ENCODE measurements at regions not wholly inside any gene's neighbourhood (a gene's known extent, or its start where the extent isn't known, plus 50 kb on each side); places are given as distances from the start of the nearest gene placed in this dataset.

DNA sequence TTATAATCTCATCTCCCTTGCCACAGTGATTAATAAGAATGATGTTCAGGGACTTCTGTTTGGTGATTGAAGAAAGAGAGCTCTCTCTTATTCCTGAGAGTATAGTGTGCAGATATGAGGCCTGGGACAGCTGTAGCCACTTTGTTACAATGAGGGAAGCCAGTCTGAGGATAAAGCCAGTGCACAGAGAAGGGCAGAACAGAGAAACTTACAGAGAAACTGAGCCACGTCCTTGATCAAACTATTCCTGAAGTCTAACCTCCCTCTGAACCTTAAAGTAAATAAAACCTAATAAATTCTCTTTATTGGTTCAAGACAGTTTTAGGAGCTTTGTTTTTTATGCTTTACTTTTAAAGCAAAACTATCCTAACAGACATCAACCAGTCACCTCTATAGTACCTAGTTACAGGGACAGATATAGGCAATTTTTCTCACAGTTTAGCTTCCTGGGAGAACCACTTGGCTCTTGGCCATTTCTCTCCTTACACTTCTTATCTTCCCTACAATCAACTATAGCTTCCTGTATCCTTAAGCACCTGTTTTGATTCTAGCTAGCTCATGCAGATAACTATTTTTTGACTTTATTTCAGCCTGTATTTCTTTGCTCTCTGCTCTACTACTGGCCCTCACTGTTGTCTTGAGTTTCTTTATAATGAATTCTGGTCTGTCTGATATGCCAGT is 284.4 kb downstream of the SHQ1 start:
- no peak for DNase-seq

DNA sequence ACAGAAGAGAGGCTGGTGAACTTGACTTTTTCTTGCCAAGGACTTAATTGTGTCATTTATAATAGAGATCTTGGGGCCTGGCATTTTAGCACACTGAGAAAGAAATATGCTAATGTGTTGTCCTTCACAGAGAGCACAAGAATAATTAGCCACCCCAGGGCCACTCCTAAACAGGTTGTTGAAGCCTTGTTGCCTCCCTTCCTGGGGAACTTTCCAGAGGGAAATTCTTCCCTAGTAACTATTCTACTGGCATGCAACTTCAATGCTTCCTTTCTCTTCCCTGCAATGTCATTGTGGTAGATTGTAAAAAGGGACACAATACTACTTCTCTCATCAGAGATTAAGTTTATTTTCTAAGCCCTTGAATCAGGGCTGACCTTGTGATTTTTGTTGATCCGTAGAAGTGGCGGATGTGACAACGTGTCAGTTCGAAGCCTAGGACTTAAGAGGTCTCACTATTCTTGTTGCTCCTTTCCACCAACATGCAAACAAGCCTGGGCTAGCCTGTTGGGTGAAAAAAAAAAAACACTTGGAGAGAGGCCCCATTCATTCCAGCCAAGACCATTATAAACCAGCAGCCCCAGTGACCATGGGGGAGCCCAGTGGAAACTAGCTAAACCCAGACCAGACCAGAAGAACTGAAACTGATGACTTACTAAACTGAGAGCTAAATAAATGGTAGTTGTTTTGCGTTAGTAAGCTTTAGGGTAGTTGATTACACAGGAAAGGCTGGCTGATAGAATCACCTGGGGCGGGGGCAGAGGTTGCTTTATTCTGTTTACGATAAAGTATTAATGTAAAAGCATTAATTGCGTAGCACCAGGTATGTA is 287.2 kb downstream of the SHQ1 start:
- DNase-seq = no peak

DNA sequence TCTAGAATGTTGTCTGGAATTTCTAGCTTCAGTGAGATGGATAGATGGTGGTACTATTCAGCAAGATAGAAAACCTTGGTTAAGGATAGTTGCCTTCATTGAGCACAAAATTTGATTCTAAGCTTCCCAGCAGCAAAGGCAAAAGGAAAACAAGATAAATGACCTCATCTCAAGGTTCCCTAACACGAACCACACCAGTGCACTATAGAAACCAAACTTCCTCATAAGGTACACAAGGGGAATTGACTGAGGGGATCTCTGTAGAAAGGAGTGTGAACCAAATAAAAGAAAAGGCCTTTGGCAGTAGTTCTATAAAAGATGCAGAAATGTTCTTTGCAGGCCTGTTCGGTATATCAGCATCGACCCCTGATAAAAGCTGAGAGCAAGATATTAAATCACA is 288.9 kb downstream of the SHQ1 start:
- DNase-seq = no peak

DNA sequence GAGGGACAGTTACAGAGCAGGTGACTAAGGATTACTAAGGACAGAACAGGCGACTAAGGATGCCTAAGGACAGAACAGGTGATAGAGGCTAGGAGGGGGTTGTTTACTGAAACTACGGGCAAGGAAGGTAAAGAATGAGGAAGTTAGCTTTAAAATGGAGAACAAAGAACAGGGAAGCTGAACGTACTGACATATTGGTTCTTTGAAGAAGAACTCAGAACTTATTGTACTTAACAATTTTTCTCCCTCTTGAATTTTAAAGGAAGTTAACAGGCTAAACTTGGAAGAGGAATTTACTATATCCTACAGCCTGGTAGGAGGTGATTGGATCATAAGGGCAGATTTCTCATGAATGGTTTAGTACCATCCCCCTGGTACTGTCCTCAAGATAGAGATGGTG is 290.2 kb downstream of the SHQ1 start:
- DNase-seq = no peak

DNA sequence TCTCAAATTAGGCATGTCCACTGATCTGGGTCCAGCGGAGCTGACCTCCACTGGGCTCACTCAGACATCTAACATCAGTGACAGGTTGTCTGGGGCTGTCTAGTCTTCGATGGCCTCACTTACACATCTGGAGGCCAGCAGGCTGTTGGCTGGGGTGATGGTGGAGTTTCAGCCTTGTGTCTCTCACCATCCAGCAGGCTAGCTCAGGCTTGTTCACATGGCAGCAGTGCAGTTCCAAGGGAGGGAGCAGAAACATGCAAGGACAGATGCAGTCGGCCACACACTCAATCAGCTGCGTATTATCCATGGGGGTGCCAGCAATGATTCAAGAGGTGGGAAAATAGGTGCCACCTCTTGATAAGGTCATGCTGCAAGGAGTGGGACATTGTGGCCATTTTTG is 292.5 kb downstream of the SHQ1 start:
- DNase-seq = no peak

DNA sequence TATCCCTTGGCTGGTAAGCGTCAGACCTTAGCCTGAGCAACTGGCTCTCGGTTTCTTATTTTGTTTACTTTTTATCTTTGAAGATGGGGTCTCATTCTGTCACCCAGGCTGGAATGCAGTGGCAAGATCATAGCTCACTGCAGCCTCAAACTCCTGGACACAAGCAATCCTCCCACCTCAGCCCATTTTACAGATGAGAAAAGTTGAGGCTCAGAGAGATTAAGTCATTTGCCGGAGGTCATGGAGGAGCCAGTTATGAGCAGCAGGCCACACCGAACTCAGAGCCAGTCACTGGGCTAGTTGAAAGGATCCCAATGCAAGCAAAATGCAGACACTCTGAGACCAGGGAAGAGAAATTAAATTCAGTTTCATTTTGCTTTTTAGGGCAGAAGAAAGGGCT is 293.6 kb downstream of the SHQ1 start:
- DNase-seq = no peak

DNA sequence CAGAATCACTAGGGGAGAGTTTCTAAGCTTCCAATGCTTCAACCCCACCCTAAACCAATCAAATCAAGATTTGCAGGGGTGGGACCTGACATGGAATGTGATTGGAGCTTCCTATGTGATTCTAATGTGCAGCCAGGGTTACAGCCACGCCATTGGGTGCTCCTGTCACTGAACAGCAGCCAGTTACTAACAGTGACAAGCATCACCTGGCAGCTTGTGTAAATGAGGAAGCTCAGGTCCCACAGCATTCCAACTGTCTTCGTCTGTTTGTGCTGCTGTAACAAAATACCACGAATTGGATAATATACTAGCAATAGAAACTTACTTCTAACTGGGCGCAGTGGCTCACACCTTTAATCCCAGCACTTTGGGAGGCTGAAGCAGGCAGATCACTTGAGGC is 294.9 kb downstream of the SHQ1 start:
- no peak for DNase-seq

DNA sequence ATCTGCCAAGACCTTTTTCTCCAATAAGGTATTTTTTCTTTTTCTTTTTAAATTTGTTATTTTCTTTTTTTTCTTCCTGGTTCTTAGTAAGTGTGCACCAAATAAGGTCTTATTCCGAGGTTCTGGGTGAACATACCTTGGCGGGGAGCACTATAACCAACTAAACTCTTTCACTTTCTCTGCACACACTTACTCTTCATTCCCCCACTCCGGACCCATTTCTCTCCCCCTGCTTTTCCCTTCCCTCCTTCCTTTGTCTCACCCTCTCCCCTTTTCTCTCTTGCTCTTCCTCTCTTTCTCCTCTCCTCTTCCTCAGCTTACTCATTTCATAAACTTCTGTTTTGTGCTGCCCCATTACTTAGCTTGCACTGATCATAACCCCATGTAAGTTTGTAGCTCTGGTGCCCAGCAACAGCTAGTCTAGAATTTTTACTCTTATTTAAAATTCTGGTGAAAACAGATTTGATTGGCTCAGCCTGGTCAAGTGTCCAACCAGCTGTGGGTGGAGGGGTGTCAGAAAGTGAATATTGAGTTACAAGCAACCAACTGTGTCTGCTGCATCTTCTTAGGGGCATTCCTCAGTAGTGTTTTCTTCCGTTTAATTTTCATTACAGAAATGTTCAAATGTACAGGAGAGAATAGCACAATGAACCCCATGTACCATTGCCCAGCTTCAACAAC is 297.5 kb downstream of the SHQ1 start:
- DNase-seq = no peak

DNA sequence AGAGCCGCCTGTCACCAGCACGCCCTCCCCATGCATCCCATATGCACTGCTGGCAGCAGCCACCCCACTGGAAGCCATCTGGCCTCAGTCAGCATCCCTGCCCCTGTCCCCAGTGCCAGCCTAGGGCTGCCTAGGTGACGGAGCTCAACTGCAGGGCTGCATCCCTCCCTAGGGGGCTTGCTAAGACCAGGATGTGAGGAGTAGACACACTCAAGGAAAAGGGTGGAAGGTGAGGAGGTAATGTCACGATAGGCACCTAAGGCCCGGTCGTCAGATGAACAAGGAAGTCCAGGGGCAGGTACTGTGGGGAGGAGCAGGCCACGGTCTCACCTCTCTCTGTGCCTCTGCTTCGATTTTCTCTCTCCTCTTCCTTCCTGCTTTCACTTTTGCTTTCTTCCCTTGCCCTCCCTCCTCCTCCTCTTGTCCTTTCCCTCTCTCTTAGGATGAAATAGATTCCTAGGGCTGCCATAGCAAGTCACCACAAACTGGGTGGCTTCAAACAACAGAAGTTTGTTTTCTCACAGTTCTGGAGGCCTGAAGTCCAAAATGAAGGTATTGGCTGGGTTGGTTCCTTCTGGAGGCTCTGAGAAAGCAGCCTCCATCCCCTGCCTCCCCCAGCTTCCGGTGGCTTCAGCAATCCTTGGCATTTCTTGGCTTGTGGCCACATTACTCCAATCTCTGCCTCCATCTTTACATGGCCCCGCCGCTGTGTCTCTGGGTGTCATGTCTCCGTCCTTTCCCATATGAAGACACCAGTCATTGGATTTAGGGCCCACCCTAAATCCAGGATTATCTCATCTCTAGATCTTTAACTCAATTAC is 298.3 kb downstream of the SHQ1 start:
- no peak for DNase-seq

DNA sequence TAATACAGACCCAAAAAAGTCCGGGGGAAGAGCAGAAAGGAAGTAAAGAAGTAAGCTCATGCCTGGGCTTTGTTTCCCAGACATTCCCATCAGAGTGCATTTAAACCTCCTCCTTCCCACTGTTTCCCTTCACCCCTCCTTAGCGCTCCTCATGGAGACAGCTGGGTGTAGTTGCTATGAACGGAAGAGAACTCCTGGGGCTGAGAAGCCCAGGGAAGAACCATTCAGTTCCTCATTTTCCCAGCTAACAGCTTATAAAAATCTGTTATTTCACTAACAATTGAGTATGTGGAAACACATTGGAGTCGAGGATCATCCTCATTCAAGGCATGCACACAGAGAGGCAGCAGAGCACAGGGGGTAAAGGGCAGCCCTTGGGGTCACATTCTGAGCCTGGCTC is 299.3 kb downstream of the SHQ1 start:
- DNase-seq = no peak

DNA sequence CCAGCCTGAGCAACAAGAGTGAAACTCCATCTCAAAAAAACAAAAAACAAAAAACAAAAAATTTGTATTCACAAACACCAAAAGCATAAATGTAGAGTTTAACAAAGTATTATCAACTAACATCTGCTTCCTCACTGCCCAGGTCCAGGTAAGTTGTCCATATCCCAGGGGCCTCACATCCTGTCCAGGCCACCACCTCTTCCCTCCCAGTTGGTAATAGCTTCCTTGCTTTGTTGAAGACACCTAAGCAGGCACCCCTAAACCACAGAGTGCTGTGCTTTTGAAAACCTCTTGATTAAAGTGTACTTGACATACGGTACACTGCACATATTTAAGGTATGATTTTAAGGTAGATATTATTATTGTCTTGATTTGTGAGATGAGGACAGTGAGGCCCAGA is 299.8 kb downstream of the SHQ1 start:
- DNase-seq = no peak

DNA sequence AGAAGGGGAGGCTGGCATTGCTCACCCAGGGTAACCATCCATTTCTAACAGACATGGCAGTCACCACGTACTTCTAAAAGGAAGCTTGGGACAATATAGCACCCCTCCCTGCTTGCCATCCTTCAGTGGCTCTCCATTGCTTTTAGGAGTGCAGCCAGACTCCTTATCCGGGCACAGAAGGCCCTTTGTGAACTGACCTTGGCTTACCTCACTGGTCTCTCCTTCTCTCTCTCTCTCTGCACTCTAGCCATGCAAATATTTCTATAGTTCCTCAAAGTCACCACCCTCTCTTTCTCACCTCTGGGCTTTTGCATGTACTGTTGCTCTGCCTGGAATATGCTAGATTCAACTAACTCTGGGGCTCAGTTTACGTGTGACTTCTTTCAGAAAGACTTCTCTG is 301.1 kb downstream of the SHQ1 start:
- DNase-seq = no peak

DNA sequence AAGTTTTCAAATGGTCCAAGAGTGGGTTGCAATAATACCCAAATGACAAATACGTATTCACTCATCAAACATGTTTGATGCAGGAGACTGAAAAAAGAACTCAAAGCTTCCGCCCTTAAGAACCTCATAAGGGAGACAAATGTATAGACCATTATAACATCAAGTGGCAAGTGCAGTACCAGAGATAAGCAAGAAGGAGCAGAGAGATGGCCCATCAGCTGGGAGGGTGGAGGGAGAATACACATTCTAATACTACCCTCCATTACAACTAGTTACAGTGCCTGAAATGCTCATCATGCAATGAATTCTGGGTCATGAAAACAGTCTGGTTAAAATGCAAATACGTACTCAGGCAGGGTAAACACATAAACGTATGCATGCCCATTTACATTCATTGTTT is 304.0 kb downstream of the SHQ1 start:
- no peak for DNase-seq

DNA sequence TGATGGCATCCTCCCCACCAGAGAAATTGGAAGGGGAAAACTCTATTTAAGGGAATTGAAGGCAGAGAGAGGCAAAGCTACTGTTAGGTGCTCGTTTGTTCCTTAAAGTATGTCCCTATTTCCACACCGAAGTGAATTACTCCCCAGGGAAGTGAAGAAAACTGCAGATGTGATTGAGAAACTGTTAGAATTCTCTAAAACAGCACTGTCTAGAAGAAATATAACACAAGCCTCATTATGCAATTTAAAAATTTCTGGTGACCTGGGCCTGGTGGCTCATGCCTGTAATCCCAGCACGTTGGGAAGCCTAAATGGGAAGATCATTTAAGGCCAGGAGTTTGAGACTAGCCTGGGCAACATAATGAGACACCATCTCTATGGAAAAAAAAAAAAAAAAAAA is 305.0 kb downstream of the SHQ1 start:
- no peak for DNase-seq

DNA sequence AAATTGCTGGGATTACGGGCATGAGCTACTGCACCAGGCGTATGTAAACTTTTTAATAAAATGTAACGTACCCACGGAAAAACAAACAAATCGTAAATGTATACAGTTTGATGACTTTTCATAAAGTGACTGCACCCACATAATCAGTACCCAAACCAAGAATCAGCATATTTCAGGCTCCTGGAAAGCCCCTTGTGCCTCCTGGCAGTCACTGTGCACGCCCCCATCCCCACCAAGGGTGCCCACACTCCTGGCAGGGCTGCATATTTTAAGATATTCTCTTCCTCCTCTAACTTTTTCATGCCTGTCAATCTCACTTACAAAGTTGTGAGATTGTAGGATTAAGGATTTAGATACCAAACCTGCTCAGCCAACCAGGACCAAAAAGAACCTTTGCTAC is 305.5 kb downstream of the SHQ1 start:
- no peak for DNase-seq

DNA sequence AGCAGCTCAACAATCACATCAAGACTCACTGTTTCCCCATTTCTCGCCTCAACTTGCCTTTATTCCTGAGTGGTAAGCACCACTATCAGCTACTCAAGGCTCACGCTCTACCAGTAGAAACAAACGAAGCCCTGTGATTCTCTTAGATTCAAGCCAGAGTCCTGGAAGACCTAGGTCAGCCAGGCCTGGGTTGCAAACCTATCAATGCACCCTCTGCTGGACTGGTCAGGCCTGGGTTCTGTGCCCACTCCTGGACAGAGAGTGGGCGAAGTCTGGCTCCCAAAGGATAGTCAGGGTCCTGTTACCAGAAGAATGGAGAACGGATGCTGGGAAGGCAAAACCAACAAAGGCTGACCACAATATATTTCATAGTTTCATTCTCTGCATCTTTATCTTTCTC is 308.4 kb downstream of the SHQ1 start:
- DNase-seq = no peak

DNA sequence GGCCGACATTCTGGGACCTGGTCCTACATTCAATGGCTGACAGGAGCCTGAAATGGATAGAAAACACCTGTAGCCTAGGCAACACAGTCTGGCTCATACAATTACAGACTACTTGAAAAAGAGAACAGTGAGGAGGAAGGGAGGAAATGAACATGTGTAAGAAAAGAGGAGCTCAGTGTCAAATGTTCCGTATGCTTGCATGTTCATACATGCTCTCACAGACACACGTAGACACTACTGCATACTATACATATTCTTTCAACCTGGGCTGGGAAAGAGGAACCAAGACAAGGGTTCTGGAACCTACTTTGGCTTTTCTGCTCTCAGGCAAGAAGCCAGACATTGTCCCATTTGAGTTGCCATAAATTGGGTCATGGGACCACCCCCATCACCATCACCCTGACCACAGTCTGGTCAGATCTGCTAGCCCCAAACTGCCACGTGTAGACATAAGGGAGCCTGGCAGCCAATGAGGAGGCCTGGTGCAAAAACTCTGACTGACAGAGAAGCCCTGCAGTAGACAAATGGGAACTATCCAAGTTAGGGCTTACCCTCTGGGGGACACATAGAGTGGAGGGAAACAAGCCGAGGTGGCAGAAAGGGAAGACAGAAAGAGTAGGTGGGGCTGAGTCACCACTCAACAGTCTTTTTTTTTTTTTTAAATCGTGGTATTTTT is 310.0 kb downstream of the SHQ1 start:
- DNase-seq = no peak

DNA sequence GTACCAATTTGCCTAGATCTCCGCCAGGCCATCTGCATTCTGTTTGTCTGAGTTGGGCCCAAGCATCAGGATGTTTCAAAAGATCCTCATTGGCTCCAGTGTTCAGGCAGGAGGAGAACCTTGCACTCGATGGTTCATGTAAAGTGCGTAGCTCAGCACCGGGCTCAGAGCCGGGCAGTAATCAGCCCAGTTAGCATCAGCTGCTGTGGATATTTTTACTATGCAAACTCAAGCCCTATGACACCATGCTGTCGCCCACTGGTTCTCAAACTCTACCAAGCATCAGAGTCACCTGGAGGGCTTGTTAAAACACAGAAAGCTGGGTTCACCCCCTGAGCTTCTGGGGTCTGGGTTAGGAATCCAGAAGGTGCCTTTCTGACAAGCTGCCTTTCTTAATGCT is 310.8 kb downstream of the SHQ1 start:
- DNase-seq = no peak

DNA sequence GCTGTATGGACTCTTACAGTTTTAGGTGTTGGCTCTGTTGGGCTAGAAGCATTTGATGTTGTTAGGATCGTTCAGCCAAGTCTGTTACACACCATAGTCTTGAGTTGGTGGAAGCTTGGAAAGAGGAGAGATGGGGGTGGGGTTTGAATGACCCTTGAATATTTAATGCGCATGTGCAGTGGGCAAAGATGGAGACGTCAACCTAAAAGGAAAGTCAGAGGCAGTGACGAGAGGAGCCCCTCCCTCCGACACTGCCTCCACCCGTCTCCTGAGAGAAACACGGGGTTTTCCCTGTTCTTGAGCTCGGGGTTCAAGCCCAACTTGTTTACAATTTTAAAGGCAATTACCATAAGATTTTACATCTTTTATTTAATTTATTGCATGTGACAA is 311.4 kb downstream of the SHQ1 start:
- DNase-seq = no peak

DNA sequence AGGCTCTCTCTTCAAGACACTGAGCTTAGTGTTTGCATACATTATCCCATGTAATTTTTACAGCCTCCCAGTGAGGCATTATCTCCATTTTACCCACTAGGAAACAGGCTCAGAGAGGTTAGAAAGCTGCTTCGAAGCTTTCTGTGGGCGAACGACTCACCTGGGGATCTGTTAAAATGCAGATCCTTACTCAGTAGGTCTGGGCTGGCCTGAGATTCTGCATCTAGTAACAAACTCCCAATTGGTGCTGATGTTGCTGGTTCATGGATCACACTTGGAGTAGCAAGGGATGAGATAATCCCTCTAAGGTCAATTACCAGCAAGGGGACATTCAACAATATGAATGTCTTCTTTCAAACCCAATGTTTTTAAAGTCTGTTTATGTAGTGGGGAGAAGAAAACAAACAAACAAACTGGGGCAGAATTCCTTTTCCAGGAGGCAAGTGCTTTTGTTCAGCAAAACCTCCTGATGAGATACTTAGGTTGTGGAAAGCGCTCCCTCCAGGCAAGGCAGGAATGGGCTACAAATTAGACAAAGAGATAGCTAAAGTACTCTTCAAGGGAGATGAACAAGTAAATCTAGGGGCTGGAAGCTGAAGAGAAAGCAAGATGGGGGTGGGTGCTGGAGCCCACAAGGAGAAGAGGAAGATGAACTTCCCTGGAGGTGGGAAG is 311.9 kb downstream of the SHQ1 start:
- DNase-seq = no peak

DNA sequence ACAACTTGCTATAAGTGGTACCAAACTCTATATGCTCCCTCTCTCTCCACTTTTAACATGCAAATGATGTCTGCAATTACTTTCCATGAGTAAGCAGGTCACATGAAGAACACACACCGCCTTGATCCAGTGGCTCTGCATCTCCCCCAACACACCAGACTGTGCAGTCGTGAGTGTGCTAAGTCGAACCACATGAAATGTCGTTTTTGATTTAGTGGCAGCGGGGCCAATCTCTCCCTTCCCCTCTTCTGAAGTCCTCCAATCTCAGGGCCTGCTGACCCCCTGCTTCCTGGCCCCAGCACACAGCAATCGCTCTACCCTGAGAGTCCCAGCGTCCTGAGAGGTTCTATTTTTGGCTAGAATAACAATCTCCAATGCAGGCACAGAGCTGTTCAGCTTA is 312.5 kb downstream of the SHQ1 start:
- DNase-seq = no peak

Data from activated CD4-positive, alpha-beta T cell treated with anti-CD3 and anti-CD28 coated beads, Interleukin-2, amount 50 U/mL, for 1 hour (primary cell).